ENCODE measurements at regions not wholly inside any gene's neighbourhood (a gene's known extent, or its start where the extent isn't known, plus 50 kb on each side); places are given as distances from the start of the nearest gene placed in this dataset.

- TF ChIP-seq CTCF (IDR thresholded peaks at IDR 0.05; ENCODE audit: low read depth, low read length, missing input control) (no peak), HNF4A (conservative IDR thresholded peaks at IDR 0.05) (no peak), EGR1 (IDR thresholded peaks at IDR 0.05; ENCODE audit: low read depth in 2 of 2) (no peak), TAF1 (conservative IDR thresholded peaks at IDR 0.05) (no peak), GABPA (IDR thresholded peaks at IDR 0.05 in 1 of 2, conservative IDR thresholded peaks at IDR 0.05 in 1 of 2) (no peak), RAD21 (IDR thresholded peaks at IDR 0.05) (no peak), RXRA (IDR thresholded peaks at IDR 0.05) (no peak), ATF3 (IDR thresholded peaks at IDR 0.05) (no peak), JUND (IDR thresholded peaks at IDR 0.05) (no peak), HNF4G (IDR thresholded peaks at IDR 0.05) (no peak), YY1 (IDR thresholded peaks at IDR 0.05) (no peak)
- TF ChIP-seq, protein P1, sequence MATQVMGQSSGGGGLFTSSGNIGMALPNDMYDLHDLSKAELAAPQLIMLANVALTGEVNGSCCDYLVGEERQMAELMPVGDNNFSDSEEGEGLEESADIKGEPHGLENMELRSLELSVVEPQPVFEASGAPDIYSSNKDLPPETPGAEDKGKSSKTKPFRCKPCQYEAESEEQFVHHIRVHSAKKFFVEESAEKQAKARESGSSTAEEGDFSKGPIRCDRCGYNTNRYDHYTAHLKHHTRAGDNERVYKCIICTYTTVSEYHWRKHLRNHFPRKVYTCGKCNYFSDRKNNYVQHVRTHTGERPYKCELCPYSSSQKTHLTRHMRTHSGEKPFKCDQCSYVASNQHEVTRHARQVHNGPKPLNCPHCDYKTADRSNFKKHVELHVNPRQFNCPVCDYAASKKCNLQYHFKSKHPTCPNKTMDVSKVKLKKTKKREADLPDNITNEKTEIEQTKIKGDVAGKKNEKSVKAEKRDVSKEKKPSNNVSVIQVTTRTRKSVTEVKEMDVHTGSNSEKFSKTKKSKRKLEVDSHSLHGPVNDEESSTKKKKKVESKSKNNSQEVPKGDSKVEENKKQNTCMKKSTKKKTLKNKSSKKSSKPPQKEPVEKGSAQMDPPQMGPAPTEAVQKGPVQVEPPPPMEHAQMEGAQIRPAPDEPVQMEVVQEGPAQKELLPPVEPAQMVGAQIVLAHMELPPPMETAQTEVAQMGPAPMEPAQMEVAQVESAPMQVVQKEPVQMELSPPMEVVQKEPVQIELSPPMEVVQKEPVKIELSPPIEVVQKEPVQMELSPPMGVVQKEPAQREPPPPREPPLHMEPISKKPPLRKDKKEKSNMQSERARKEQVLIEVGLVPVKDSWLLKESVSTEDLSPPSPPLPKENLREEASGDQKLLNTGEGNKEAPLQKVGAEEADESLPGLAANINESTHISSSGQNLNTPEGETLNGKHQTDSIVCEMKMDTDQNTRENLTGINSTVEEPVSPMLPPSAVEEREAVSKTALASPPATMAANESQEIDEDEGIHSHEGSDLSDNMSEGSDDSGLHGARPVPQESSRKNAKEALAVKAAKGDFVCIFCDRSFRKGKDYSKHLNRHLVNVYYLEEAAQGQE (IDR thresholded peaks at IDR 0.05), result no peak
- TF ChIP-seq, protein P2, sequence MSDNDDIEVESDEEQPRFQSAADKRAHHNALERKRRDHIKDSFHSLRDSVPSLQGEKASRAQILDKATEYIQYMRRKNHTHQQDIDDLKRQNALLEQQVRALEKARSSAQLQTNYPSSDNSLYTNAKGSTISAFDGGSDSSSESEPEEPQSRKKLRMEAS (IDR thresholded peaks at IDR 0.05), result no peak
Measured at GRCh38 chr6:112407101-112407590, 60.0 kb downstream of the RFPL4B start.
